Uterus (tissue), 2 donors: ENCODE measurements at regions not wholly inside any gene's neighbourhood (a gene's known extent, or its start where the extent isn't known, plus 50 kb on each side); places are given as distances from the start of the nearest gene placed in this dataset.

Experiments used
- POLR2A ChIP-seq, 2 donors: fragments of 450-650 bp; IDR thresholded peaks; one replicate each; pipeline ENCODE4 v1.6.1; 2016; ENCODE audit warnings: antibody characterized with exemption in 2 of 2, mild to moderate bottlenecking in 1 of 2, moderate library complexity in 1 of 2
- TF ChIP-seq, protein P1 (sequence below), 4 experiments: fragments of 200-600 bp in 2 of 4; fragments of 450-650 bp in 2 of 4; sonication (generic) in 2 of 4; IDR thresholded peaks; one replicate each; pipeline ENCODE4 v1.5.1; 2016 to 2019; ENCODE audit warnings: antibody characterized with exemption in 4 of 4, mild to moderate bottlenecking in 2 of 4, moderate library complexity in 1 of 4

DNA sequence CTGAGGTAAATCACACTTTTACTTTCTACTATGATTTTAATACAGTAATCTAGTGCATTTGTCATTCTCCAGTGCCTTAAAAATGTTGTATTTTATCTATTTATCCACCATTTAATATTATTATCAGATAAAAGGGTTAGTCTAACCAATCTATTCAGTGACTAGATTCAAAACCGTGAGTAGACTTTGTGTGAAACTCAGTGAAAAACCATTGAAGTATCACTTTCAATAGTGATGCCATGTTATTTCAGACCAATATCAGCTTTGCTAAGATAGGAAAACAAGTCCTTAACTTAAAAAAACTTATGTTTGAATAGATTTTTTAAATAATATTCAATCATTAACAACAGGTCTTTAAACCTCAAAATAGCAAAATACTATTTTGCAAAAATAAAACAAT is 1628.7 kb downstream of the REEP3 start:
- TF ChIP-seq, protein P1, sequence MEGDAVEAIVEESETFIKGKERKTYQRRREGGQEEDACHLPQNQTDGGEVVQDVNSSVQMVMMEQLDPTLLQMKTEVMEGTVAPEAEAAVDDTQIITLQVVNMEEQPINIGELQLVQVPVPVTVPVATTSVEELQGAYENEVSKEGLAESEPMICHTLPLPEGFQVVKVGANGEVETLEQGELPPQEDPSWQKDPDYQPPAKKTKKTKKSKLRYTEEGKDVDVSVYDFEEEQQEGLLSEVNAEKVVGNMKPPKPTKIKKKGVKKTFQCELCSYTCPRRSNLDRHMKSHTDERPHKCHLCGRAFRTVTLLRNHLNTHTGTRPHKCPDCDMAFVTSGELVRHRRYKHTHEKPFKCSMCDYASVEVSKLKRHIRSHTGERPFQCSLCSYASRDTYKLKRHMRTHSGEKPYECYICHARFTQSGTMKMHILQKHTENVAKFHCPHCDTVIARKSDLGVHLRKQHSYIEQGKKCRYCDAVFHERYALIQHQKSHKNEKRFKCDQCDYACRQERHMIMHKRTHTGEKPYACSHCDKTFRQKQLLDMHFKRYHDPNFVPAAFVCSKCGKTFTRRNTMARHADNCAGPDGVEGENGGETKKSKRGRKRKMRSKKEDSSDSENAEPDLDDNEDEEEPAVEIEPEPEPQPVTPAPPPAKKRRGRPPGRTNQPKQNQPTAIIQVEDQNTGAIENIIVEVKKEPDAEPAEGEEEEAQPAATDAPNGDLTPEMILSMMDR (IDR thresholded peaks at IDR 0.05): no peak
- no peak for TF ChIP-seq POLR2A (IDR thresholded peaks at IDR 0.05)
